HepG2 (cell line): ENCODE measurements at regions not wholly inside any gene's neighbourhood (a gene's known extent, or its start where the extent isn't known, plus 50 kb on each side); places are given as distances from the start of the nearest gene placed in this dataset.
"Not testable (repeated sequence)": the region's sequence is repeated elsewhere in the genome, so short reads cannot be mapped to it uniquely, and the experiment has no call there.

ENCODE experiments used
- CTCF ChIP-seq: sonication (generic); formaldehyde crosslinking; IDR thresholded peaks from 2 replicates; pipeline ENCODE4 v1.5.0; 2020; ENCODE audit warnings: mild to moderate bottlenecking, missing genetic modification reagents, moderate library complexity
- JUND ChIP-seq: sonication (generic); formaldehyde crosslinking; IDR thresholded peaks from 2 replicates; pipeline ENCODE4 v1.8.0; 2022; ENCODE audit warnings: mild to moderate bottlenecking, missing genetic modification reagents
- MEF2D ChIP-seq: sonication (generic); formaldehyde crosslinking; IDR thresholded peaks from 2 replicates; pipeline ENCODE4 v1.5.1; 2020; ENCODE audit warnings: mild to moderate bottlenecking, missing genetic modification reagents
- MYC ChIP-seq: sonication (generic); formaldehyde crosslinking; IDR thresholded peaks from 2 replicates; pipeline ENCODE4 v1.9.0; 2021; ENCODE audit warnings: missing genetic modification reagents, borderline replicate concordance
- NFRKB ChIP-seq: fragments of 450-650 bp; IDR thresholded peaks from 2 replicates; pipeline ENCODE4 v1.6.1; 2017
- NR1H2 ChIP-seq: sonication (generic); formaldehyde crosslinking; IDR thresholded peaks from 2 replicates; pipeline ENCODE4 v1.8.1; 2022; ENCODE audit warnings: low read depth, missing genetic modification reagents, borderline replicate concordance
- POLR2AphosphoS5 ChIP-seq: IDR thresholded peaks from 2 replicates; pipeline ENCODE4 v1.6.1; 2012; ENCODE audit warnings: low read depth, low read length
- REST ChIP-seq, 2 experiments: IDR thresholded peaks; 2 replicates each; pipeline ENCODE4 v1.6.1; 2011 to 2012; ENCODE audit warnings: low read length in 2 of 2, borderline replicate concordance in 1 of 2, low read depth in 1 of 2, mild to moderate bottlenecking in 1 of 2, moderate library complexity in 1 of 2
- SP2 ChIP-seq: sonication (generic); formaldehyde crosslinking; IDR thresholded peaks from 2 replicates; pipeline ENCODE4 v1.5.1; 2020; ENCODE audit warnings: mild to moderate bottlenecking, missing genetic modification reagents
- ZBTB10 ChIP-seq: sonication (generic); formaldehyde crosslinking; IDR thresholded peaks from 2 replicates; pipeline ENCODE4 v1.4.0; 2020; ENCODE audit warnings: missing genetic modification reagents, borderline replicate concordance
- ZBTB8A ChIP-seq: sonication (generic); formaldehyde crosslinking; IDR thresholded peaks from 2 replicates; pipeline ENCODE4 v1.4.0; 2020; ENCODE audit warnings: mild to moderate bottlenecking, low read depth, missing genetic modification reagents, borderline replicate concordance
- ZNF441 ChIP-seq: sonication (generic); formaldehyde crosslinking; IDR thresholded peaks from 2 replicates; pipeline ENCODE4 v1.7.0; 2021; ENCODE audit warnings: missing genetic modification reagents, borderline replicate concordance
- ZNF7 ChIP-seq: IDR thresholded peaks from 2 replicates; pipeline ENCODE4 v1.6.1; 2016; ENCODE audit warnings: missing biosample characterization, missing genetic modification reagents

- TF ChIP-seq MYC (CRISPR knock-in tag); ZBTB10 (CRISPR knock-in tag); CTCF (CRISPR knock-in tag); NFRKB; ZNF7 (CRISPR knock-in tag); JUND; MEF2D (CRISPR knock-in tag); ZNF441 (CRISPR knock-in tag); SP2; NR1H2 (CRISPR knock-in tag); REST (IDR thresholded peaks at IDR 0.05; ENCODE audit: borderline replicate concordance in 1 of 2, low read depth in 1 of 2, low read length in 2 of 2); POLR2AphosphoS5; ZBTB8A (CRISPR knock-in tag): not testable (repeated sequence)
Observed at GRCh38 chr7:63562364-63563060, 436.1 kb upstream of the ZNF722 start.
